ENCODE measurements at regions not wholly inside any gene's neighbourhood (a gene's known extent, or its start where the extent isn't known, plus 50 kb on each side); places are given as distances from the start of the nearest gene placed in this dataset.
"Not testable (repeated sequence)": the region's sequence is repeated elsewhere in the genome, so short reads cannot be mapped to it uniquely, and the experiment has no call there.

- no peak for ATAC-seq
Observed at GRCh38 chr2:13628122-13628521, 911.4 kb downstream of the TRIB2 start.

- ATAC-seq, result no peak
Observed at GRCh38 chr2:13638181-13638580, 921.4 kb downstream of the TRIB2 start.

- no peak for ATAC-seq
Observed at GRCh38 chr2:13649918-13650317, 933.2 kb downstream of the TRIB2 start.

- ATAC-seq, result no peak
Observed at GRCh38 chr2:13650586-13651180, 933.9 kb downstream of the TRIB2 start.

- no peak for ATAC-seq
Observed at GRCh38 chr2:13651684-13652131, 935.0 kb downstream of the TRIB2 start.

GRCh38 chr2:13652531-13653313 lies 936.0 kb downstream of the TRIB2 start:
- ATAC-seq, result no peak

GRCh38 chr2:13654416-13654815 lies 937.7 kb downstream of the TRIB2 start:
- no peak for ATAC-seq

GRCh38 chr2:13660231-13660630 lies 943.5 kb downstream of the TRIB2 start:
- ATAC-seq, result no peak

- ATAC-seq, result no peak
Observed at GRCh38 chr2:13662055-13662454, 945.3 kb downstream of the TRIB2 start.

GRCh38 chr2:13666582-13667414 lies 950.1 kb downstream of the TRIB2 start:
- no peak for ATAC-seq

GRCh38 chr2:13667415-13667757 lies 950.6 kb downstream of the TRIB2 start:
- ATAC-seq, result no peak

- no peak for ATAC-seq
Observed at GRCh38 chr2:13669607-13670006, 952.9 kb downstream of the TRIB2 start.

- ATAC-seq, result not testable (repeated sequence)
Observed at GRCh38 chr2:13673821-13674220, 957.1 kb downstream of the TRIB2 start.

GRCh38 chr2:13676269-13676668 lies 956.2 kb upstream of the LRATD1 start:
- ATAC-seq, result no peak

- no peak for ATAC-seq
Observed at GRCh38 chr2:13681936-13682335, 950.6 kb upstream of the LRATD1 start.

- ATAC-seq, result no peak
Observed at GRCh38 chr2:13682540-13683272, 949.8 kb upstream of the LRATD1 start.

- ATAC-seq, result no peak
Observed at GRCh38 chr2:13686262-13686661, 946.3 kb upstream of the LRATD1 start.

GRCh38 chr2:13694673-13695072 lies 937.8 kb upstream of the LRATD1 start:
- ATAC-seq, result no peak

- no peak for ATAC-seq
Observed at GRCh38 chr2:13696601-13697000, 935.9 kb upstream of the LRATD1 start.

- ATAC-seq, result no peak
Observed at GRCh38 chr2:13698847-13699246, 933.7 kb upstream of the LRATD1 start.

- ATAC-seq, result not testable (repeated sequence)
Observed at GRCh38 chr2:13699939-13700338, 932.6 kb upstream of the LRATD1 start.

- no peak for ATAC-seq
Observed at GRCh38 chr2:13711154-13711553, 921.4 kb upstream of the LRATD1 start.

- no peak for ATAC-seq
Observed at GRCh38 chr2:13714466-13714865, 918.1 kb upstream of the LRATD1 start.

Data from activated CD4-positive, CD25-positive, alpha-beta regulatory T cell treated with anti-CD3 and anti-CD28 coated beads, Interleukin-2, amount 50 U/mL, for 24 hours (primary cell).